OCI-LY7 (cell line): ENCODE measurements at regions not wholly inside any gene's neighbourhood (a gene's known extent, or its start where the extent isn't known, plus 50 kb on each side); places are given as distances from the start of the nearest gene placed in this dataset.

Source experiments
- BruUV-seq: library from RNA; stranded (reverse); fragments of 400-500 nt; replicated peaks from 2 replicates; lab custom pipeline; 2021; lab: Mats Ljungman, UMichigan
- CTCF ChIA-PET: fragments of 300-600 bp; sonication (Branson Sonifier 250); formaldehyde crosslinking; loops from one replicate; lab custom pipeline; 2022; ENCODE audit warnings: antibody characterized with exemption; ENCODE audit not compliant: unreplicated experiment; lab: Charles Lee
- POLR2A ChIA-PET: fragments of 300-600 bp; sonication (Branson Sonifier 250); formaldehyde crosslinking; loops from one replicate; lab custom pipeline; 2022; ENCODE audit warnings: antibody characterized with exemption; lab: Charles Lee
- DNase-seq: peaks from one replicate; pipeline ENCODE4 v3.0.0-alpha.2; 2015; ENCODE audit warnings: low spot score
- H2AFZ ChIP-seq: fragments of 200-600 bp; sonication (generic), shearing (Covaris generic); 2 replicates; pipeline ENCODE4 v1.6.1; 2014; ENCODE audit warnings: mild to moderate bottlenecking, antibody characterized with exemption, low read length, moderate library complexity
- H3K27ac ChIP-seq: fragments of 200-600 bp; sonication (generic); 2 replicates; pipeline ENCODE4 v1.5.1; 2014; ENCODE audit warnings: mixed run types, low read depth, mild to moderate bottlenecking, moderate library complexity, low read length, inconsistent platforms; ENCODE audit not compliant: poor library complexity, severe bottlenecking
- H3K36me3 ChIP-seq: fragments of 200-600 bp; sonication (generic); 2 replicates; pipeline ENCODE4 v1.6.1; 2014; ENCODE audit warnings: mild to moderate bottlenecking, antibody characterized with exemption, low read length, moderate library complexity, mixed read lengths; ENCODE audit not compliant: insufficient read depth
- H3K4me1 ChIP-seq: fragments of 200-600 bp; sonication (generic); 2 replicates; pipeline ENCODE4 v1.5.1; 2014; ENCODE audit warnings: mild to moderate bottlenecking, low read length; ENCODE audit not compliant: insufficient read depth, poor library complexity, severe bottlenecking
- H3K4me2 ChIP-seq: fragments of 200-600 bp; sonication (generic); 2 replicates; pipeline ENCODE4 v1.6.1; 2014; ENCODE audit warnings: mild to moderate bottlenecking, low read length
- H3K4me3 ChIP-seq: fragments of 200-600 bp; sonication (generic); 2 replicates; pipeline ENCODE4 v1.5.1; 2014; ENCODE audit warnings: mild to moderate bottlenecking, low read depth, low read length; ENCODE audit not compliant: poor library complexity, severe bottlenecking
- H3K79me2 ChIP-seq: fragments of 200-600 bp; sonication (generic); 2 replicates; pipeline ENCODE4 v1.6.1; 2016; ENCODE audit warnings: low read depth, mild to moderate bottlenecking, low read length, moderate library complexity, mixed read lengths; ENCODE audit not compliant: insufficient read depth
- H3K9me2 ChIP-seq: fragments of 200-600 bp; sonication (generic); 2 replicates; pipeline ENCODE4 v1.6.1; 2016; ENCODE audit warnings: mild to moderate bottlenecking, low read length, mixed read lengths; ENCODE audit not compliant: insufficient read depth
- H3K9me3 ChIP-seq: fragments of 200-600 bp; sonication (generic); 2 replicates; pipeline ENCODE4 v1.6.1; 2014; ENCODE audit warnings: mild to moderate bottlenecking, mixed run types, low read length, mixed read lengths
- H4K20me1 ChIP-seq: fragments of 200-600 bp; sonication (generic); 2 replicates; pipeline ENCODE4 v1.6.1; 2014; ENCODE audit warnings: mild to moderate bottlenecking, antibody characterized with exemption, low read length, moderate library complexity, mixed read lengths; ENCODE audit not compliant: insufficient read depth
- EZH2phosphoT487 ChIP-seq: fragments of 200-600 bp; sonication (generic); IDR thresholded peaks from 2 replicates; pipeline ENCODE4 v1.6.1; 2018; ENCODE audit warnings: low read depth, borderline replicate concordance, mild to moderate bottlenecking, mixed run types, antibody characterized with exemption, low read length, moderate library complexity, mixed read lengths
- intact Hi-C: fragments of 100-400 bp; cut with micrococcal nuclease; formaldehyde crosslinking; loops from one replicate; pipeline ENCODE4 v1.10.0; 2022; ENCODE audit not compliant: unreplicated experiment
- TF ChIP-seq, protein P1 (sequence below): fragments of 200-600 bp; sonication (generic); conservative IDR thresholded peaks from 2 replicates; pipeline ENCODE4 v1.5.1; 2014; ENCODE audit warnings: mild to moderate bottlenecking, antibody characterized with exemption, low read length, moderate library complexity, mixed read lengths

DNA sequence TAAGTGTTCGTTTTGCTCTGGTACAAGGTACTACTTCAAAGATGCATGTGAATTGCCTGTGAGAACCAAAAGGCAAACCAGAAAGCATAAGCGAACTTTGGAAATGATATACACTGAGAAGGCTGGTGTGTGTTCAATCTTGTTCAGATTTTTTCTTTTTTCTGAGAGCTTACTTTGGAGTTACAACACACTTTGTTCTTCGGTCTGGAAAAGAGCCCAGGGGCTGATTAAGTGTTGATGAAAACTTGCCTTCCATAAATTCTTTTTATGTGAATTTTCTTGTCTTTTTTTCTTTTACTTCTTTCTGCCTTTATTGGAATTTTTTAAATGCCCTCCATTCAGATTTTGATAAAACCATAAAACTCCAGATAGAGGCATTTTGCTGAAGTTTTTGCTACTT is 395.1 kb upstream of the SASH1 start:
- Histone ChIP-seq H2AFZ (no peak overlapping the region), H4K20me1 (no peaks in the 10 kb centered on the region), H3K36me3 (no peaks in the 10 kb centered on the region), H3K9me2 (no peaks in the 10 kb centered on the region), H3K4me3 (no peak overlapping the region), H3K9me3 (no peaks in the 10 kb centered on the region), H3K4me1 (no peaks in the 10 kb centered on the region), H3K27ac (no peak overlapping the region), H3K79me2 (no peaks in the 10 kb centered on the region), H3K4me2 (no peak overlapping the region)
- ChIA-PET POLR2A (interaction anchor here (0.7 kb wide), 1 partner anchor 13 kb away, joined by 12 read pairs; no protein-coding TSS in a partner anchor), CTCF (no interaction called here)
- no TSS peak for BruUV-seq
- no peak for TF ChIP-seq EZH2phosphoT487
- DNase-seq, result no peak
- intact Hi-C loops, result no loop called here

DNA sequence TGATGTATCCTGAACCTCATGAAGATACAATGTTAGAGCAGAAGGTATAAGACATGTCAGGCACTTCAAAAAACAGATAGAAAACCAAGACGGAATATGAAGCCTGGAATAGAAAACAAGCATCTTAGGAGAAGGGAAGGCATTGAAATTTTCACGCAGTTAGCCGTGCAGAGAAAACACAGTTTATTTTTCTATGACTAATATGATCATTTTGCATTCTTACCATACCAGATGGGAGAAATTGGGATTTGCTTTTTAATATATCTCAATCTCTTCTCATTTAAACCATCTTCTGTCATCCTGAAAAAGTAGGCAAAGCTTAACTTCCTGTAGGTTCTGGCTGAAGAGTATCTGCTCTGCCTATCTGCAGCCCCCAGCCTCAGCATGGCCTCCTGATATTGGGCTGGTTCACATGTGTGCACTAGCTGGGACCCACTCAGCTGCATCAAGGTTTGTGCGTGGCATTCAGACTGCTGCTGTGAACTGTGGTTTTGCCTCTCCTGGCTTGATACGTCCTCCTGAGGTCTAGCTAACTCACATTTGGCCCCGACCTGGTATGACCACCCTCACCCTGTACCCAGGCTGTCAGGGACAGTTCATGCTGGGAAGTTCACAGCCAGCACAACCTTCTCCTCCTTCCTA is 392.5 kb upstream of the SASH1 start:
- no peaks in the 10 kb centered on the region for H3K4me1 ChIP-seq
- intact Hi-C loops, result no loop called here
- H3K4me2 ChIP-seq, result no peak overlapping the region
- POLR2A ChIA-PET, result no interaction called here
- H2AFZ ChIP-seq, result no peak overlapping the region
- H3K9me3 ChIP-seq, result no peaks in the 10 kb centered on the region
- no peaks in the 10 kb centered on the region for H3K79me2 ChIP-seq
- no peaks in the 10 kb centered on the region for H3K9me2 ChIP-seq
- DNase-seq, result no peak
- no peak overlapping the region for H3K27ac ChIP-seq
- BruUV-seq, result no TSS peak
- TF ChIP-seq, protein P1, sequence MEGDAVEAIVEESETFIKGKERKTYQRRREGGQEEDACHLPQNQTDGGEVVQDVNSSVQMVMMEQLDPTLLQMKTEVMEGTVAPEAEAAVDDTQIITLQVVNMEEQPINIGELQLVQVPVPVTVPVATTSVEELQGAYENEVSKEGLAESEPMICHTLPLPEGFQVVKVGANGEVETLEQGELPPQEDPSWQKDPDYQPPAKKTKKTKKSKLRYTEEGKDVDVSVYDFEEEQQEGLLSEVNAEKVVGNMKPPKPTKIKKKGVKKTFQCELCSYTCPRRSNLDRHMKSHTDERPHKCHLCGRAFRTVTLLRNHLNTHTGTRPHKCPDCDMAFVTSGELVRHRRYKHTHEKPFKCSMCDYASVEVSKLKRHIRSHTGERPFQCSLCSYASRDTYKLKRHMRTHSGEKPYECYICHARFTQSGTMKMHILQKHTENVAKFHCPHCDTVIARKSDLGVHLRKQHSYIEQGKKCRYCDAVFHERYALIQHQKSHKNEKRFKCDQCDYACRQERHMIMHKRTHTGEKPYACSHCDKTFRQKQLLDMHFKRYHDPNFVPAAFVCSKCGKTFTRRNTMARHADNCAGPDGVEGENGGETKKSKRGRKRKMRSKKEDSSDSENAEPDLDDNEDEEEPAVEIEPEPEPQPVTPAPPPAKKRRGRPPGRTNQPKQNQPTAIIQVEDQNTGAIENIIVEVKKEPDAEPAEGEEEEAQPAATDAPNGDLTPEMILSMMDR, result no peak
- no peak overlapping the region for H3K4me3 ChIP-seq
- CTCF ChIA-PET, result no interaction called here
- H4K20me1 ChIP-seq, result no peaks in the 10 kb centered on the region
- no peaks in the 10 kb centered on the region for H3K36me3 ChIP-seq

DNA sequence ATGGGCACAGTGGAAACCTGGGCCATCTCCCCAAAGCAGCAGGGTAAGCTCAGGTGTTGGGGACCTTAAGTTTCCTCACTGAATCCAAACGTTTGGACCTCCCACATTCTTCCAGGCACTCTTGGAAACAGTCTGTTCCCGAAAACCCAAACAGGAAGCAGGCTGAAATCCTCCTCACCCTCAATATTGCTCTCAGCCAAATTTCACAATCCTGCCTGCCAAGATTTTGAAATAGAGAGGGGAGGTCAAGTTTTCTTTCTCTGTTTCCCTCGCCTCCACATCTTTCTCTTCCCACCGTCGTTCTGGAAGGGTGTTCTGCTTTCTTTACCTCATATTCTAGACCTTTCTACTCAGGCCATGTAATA is 392.0 kb upstream of the SASH1 start:
- BruUV-seq, result no TSS peak
- Histone ChIP-seq H4K20me1 (no peaks in the 10 kb centered on the region), H3K4me2 (no peak overlapping the region), H3K36me3 (no peaks in the 10 kb centered on the region), H3K4me1 (no peaks in the 10 kb centered on the region), H3K27ac (no peak overlapping the region), H3K79me2 (no peaks in the 10 kb centered on the region), H3K9me2 (no peaks in the 10 kb centered on the region), H2AFZ (no peak overlapping the region), H3K4me3 (no peak overlapping the region), H3K9me3 (no peaks in the 10 kb centered on the region)
- no peak for DNase-seq
- CTCF ChIA-PET, result no interaction called here
- intact Hi-C loops, result no loop called here
- POLR2A ChIA-PET, result no interaction called here
- TF ChIP-seq, protein P1, result no peak
- no peak for TF ChIP-seq EZH2phosphoT487
